ENCODE measurements at regions not wholly inside any gene's neighbourhood (a gene's known extent, or its start where the extent isn't known, plus 50 kb on each side); places are given as distances from the start of the nearest gene placed in this dataset.

GRCh38 chr2:128495996-128496547 lies 177.4 kb upstream of the HS6ST1 start:
- DNase-seq, result no peak

GRCh38 chr2:128496700-128497099 lies 178.0 kb upstream of the HS6ST1 start:
- no peak for DNase-seq

- no peak for DNase-seq
Observed at GRCh38 chr2:128497461-128497860, 178.8 kb upstream of the HS6ST1 start.

- no peak for DNase-seq
Observed at GRCh38 chr2:128498086-128498485, 179.4 kb upstream of the HS6ST1 start.

GRCh38 chr2:128498589-128498988 lies 179.9 kb upstream of the HS6ST1 start:
- DNase-seq, result no peak

- DNase-seq, result no peak
Observed at GRCh38 chr2:128499367-128500137, 180.9 kb upstream of the HS6ST1 start.

- DNase-seq, result no peak
Observed at GRCh38 chr2:128500138-128500800, 181.6 kb upstream of the HS6ST1 start.

- no peak for DNase-seq
Observed at GRCh38 chr2:128501006-128501690, 182.5 kb upstream of the HS6ST1 start.

GRCh38 chr2:128501700-128502099 lies 183.0 kb upstream of the HS6ST1 start:
- no peak for DNase-seq

GRCh38 chr2:128502200-128502599 lies 183.5 kb upstream of the HS6ST1 start:
- DNase-seq, result no peak

- DNase-seq, result no peak
Observed at GRCh38 chr2:128502638-128503246, 184.1 kb upstream of the HS6ST1 start.

- no peak for DNase-seq
Observed at GRCh38 chr2:128503399-128504245, 185.0 kb upstream of the HS6ST1 start.

GRCh38 chr2:128504246-128505149 lies 185.8 kb upstream of the HS6ST1 start:
- DNase-seq, result no peak

GRCh38 chr2:128505150-128505490 lies 186.5 kb upstream of the HS6ST1 start:
- DNase-seq, result no peak

- no peak for DNase-seq
Observed at GRCh38 chr2:128505575-128506526, 187.2 kb upstream of the HS6ST1 start.

GRCh38 chr2:128506534-128506933 lies 187.9 kb upstream of the HS6ST1 start:
- DNase-seq, result no peak

GRCh38 chr2:128510701-128511397 lies 192.2 kb upstream of the HS6ST1 start:
- no peak for DNase-seq

GRCh38 chr2:128511731-128512378 lies 193.2 kb upstream of the HS6ST1 start:
- no peak for DNase-seq
